GM19023 (cell line): ENCODE measurements at regions not wholly inside any gene's neighbourhood (a gene's known extent, or its start where the extent isn't known, plus 50 kb on each side); places are given as distances from the start of the nearest gene placed in this dataset.

ENCODE experiments used
- ATAC-seq: cut with Tn5 transposase; IDR thresholded peaks from one replicate; pipeline ENCODE4 v1.9.1; 2021; ENCODE audit warnings: mild to moderate bottlenecking, moderate library complexity; ENCODE audit not compliant: unreplicated experiment

- ATAC-seq, result no peak
Observed at GRCh38 chr5:164332349-164333196, 827.2 kb downstream of the MAT2B start.

GRCh38 chr5:164335837-164336236 lies 830.4 kb downstream of the MAT2B start:
- no peak for ATAC-seq

GRCh38 chr5:164336276-164336675 lies 830.9 kb downstream of the MAT2B start:
- no peak for ATAC-seq

- no peak for ATAC-seq
Observed at GRCh38 chr5:164336906-164337305, 831.5 kb downstream of the MAT2B start.

GRCh38 chr5:164341056-164341619 lies 835.7 kb downstream of the MAT2B start:
- ATAC-seq, result no peak

GRCh38 chr5:164345173-164345849 lies 839.9 kb downstream of the MAT2B start:
- no peak for ATAC-seq

- no peak for ATAC-seq
Observed at GRCh38 chr5:164345853-164346252, 840.4 kb downstream of the MAT2B start.

GRCh38 chr5:164346785-164347630 lies 841.6 kb downstream of the MAT2B start:
- ATAC-seq, result no peak

- no peak for ATAC-seq
Observed at GRCh38 chr5:164350236-164350635, 844.8 kb downstream of the MAT2B start.

GRCh38 chr5:164351245-164351834 lies 845.9 kb downstream of the MAT2B start:
- ATAC-seq, result no peak

GRCh38 chr5:164352695-164353094 lies 847.3 kb downstream of the MAT2B start:
- ATAC-seq, result no peak

GRCh38 chr5:164353155-164353554 lies 847.7 kb downstream of the MAT2B start:
- ATAC-seq, result no peak

GRCh38 chr5:164354139-164354751 lies 848.8 kb downstream of the MAT2B start:
- ATAC-seq, result no peak

- ATAC-seq, result no peak
Observed at GRCh38 chr5:164355267-164355830, 849.9 kb downstream of the MAT2B start.

- ATAC-seq, result no peak
Observed at GRCh38 chr5:164356790-164357189, 851.4 kb downstream of the MAT2B start.

GRCh38 chr5:164357395-164358033 lies 852.1 kb downstream of the MAT2B start:
- ATAC-seq, result no peak

- peak; percentile 82 for ATAC-seq
Observed at GRCh38 chr5:164358531-164359259, 853.3 kb downstream of the MAT2B start.
